GM19238 (cell line): ENCODE measurements at regions not wholly inside any gene's neighbourhood (a gene's known extent, or its start where the extent isn't known, plus 50 kb on each side); places are given as distances from the start of the nearest gene placed in this dataset.

Experiments used
- DNase-seq: peaks from one replicate; pipeline ENCODE4 v3.0.0; 2011; ENCODE audit warnings: low spot score; ENCODE audit not compliant: insufficient read length

GRCh38 chr5:114018186-114018585 lies 343.7 kb upstream of the KCNN2 start:
- DNase-seq = no peak

GRCh38 chr5:114038756-114039155 lies 323.1 kb upstream of the KCNN2 start:
- DNase-seq = no peak

GRCh38 chr5:114050087-114050486 lies 311.8 kb upstream of the KCNN2 start:
- DNase-seq = no peak

- DNase-seq = no peak
Measured at GRCh38 chr5:114053372-114053771, 308.5 kb upstream of the KCNN2 start.

GRCh38 chr5:114054594-114054993 lies 307.3 kb upstream of the KCNN2 start:
- DNase-seq = no peak

GRCh38 chr5:114055318-114056184 lies 306.3 kb upstream of the KCNN2 start:
- DNase-seq = no peak

GRCh38 chr5:114056185-114056538 lies 305.7 kb upstream of the KCNN2 start:
- DNase-seq = no peak

GRCh38 chr5:114060866-114061265 lies 301.0 kb upstream of the KCNN2 start:
- DNase-seq = no peak

- no peak for DNase-seq
Measured at GRCh38 chr5:114062932-114063867, 298.7 kb upstream of the KCNN2 start.

GRCh38 chr5:114065912-114066311 lies 296.0 kb upstream of the KCNN2 start:
- DNase-seq = no peak

GRCh38 chr5:114070093-114070722 lies 291.7 kb upstream of the KCNN2 start:
- DNase-seq = no peak

- DNase-seq = no peak
Measured at GRCh38 chr5:114089259-114089658, 272.6 kb upstream of the KCNN2 start.

- no peak for DNase-seq
Measured at GRCh38 chr5:114097570-114097969, 264.3 kb upstream of the KCNN2 start.

GRCh38 chr5:114099161-114099560 lies 262.7 kb upstream of the KCNN2 start:
- no peak for DNase-seq

GRCh38 chr5:114101153-114101552 lies 260.7 kb upstream of the KCNN2 start:
- DNase-seq = no peak

GRCh38 chr5:114113604-114114003 lies 248.3 kb upstream of the KCNN2 start:
- no peak for DNase-seq

- no peak for DNase-seq
Measured at GRCh38 chr5:114116981-114117380, 244.9 kb upstream of the KCNN2 start.

GRCh38 chr5:114118511-114118910 lies 243.4 kb upstream of the KCNN2 start:
- DNase-seq = no peak

GRCh38 chr5:114120166-114120565 lies 241.7 kb upstream of the KCNN2 start:
- no peak for DNase-seq

GRCh38 chr5:114122852-114123251 lies 239.0 kb upstream of the KCNN2 start:
- DNase-seq = no peak

- DNase-seq = no peak
Measured at GRCh38 chr5:114123654-114124053, 238.2 kb upstream of the KCNN2 start.

GRCh38 chr5:114146398-114146797 lies 215.5 kb upstream of the KCNN2 start:
- no peak for DNase-seq
